Activated CD4-positive, CD25-positive, alpha-beta regulatory T cell treated with anti-CD3 and anti-CD28 coated beads, Interleukin-2, amount 50 U/mL, for 24 hours (primary cell): ENCODE measurements at regions not wholly inside any gene's neighbourhood (a gene's known extent, or its start where the extent isn't known, plus 50 kb on each side); places are given as distances from the start of the nearest gene placed in this dataset.
"Not testable (repeated sequence)": the region's sequence is repeated elsewhere in the genome, so short reads cannot be mapped to it uniquely, and the experiment has no call there.

ENCODE experiments used
- ATAC-seq, 2 donors: fragments of 150-1000 bp; cut with Tn5 transposase; one replicate each; pipeline ENCODE4 v1.10.0; 2021; ENCODE audit warnings: mild to moderate bottlenecking in 1 of 2, moderate library complexity in 1 of 2

DNA sequence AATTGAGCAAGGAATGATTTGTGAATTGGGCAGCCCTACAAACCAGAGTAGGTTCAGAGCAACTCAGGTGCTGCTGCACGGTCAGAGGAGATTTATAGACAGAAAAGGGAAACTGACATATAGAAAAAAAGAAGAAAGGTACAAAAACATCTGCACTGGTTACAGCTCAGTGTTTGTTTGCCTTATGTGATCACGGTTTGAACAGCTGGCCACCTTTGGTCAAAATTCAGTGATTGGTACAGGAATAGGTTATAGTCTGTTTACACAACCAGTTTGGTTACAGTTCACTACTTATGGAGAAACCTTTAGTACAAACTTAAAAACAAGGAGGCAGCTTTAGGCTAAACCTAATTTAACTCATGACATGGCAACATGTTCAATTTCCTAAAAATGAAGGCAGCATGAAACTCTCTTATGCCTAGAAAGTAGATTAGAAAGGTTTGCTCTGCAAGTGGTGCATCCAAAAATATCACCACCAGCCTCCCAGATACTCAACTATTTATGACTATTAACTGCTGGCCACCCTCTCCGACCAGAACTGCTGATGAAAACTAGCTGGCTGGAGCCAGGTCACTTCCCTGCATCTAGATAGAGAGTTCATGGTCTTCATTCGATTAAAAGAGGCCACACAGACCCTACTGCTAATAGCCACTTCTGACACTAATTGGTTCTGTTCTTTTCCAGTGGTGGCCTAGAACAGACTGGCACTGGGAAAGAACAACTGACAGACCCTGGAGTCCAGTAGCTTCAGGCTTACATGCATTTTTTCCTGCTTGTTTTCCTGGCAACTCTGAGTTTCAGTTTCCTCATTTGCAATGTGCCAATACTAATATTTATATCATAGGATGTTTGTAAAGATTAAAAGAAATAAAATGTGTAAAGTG, 548.0 kb downstream of the CCSER2 start:
- ATAC-seq: no peak

GRCh38 chr10:84879991-84880390, 551.6 kb downstream of the CCSER2 start:
- no peak for ATAC-seq

- ATAC-seq: not testable (repeated sequence)
Observed at GRCh38 chr10:84881696-84882095, 553.3 kb downstream of the CCSER2 start.

GRCh38 chr10:84890706-84891105, 562.3 kb downstream of the CCSER2 start:
- ATAC-seq: no peak

DNA sequence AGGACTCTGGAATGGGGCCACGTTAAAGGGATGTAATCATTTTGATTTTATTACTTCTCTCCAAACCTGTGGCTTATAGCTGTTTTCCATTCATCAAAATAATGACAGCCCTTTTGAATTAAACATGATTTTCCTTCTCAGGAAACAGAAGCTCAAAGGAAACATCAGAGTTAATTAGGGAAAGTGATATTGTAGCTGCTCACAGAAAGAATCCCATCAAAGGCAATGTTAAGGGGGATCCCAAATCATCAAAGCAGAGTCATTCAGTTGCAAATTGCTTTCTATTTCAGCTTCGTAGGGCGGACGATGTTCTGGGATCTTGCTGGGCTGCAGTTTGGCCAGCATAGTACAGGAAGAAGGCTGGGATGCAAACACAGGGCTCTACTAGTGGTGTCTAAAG, 563.2 kb downstream of the CCSER2 start:
- ATAC-seq: no peak

DNA sequence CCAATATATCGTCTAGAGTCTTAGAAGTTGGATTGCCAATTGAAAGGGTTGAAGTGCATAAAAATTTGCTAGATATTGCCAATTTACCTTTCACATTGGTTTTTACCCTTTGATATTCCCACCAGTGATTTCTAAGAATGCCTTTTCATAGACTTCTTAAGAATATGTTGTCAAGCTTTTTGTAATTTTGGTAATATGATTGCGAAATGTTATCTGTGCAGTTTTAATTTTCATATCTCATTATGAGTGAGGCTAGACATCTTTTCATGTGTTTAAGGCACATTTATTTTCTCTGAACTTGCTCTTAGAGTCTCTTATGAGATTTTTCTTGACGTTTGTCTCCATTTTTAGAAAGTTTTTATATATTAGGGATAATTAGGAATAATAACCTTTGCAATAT, 567.2 kb downstream of the CCSER2 start:
- no peak for ATAC-seq

- ATAC-seq: no peak
Observed at GRCh38 chr10:84896909-84897308, 568.5 kb downstream of the CCSER2 start.

- ATAC-seq: no peak
Observed at GRCh38 chr10:84899268-84899667, 570.9 kb downstream of the CCSER2 start.

DNA sequence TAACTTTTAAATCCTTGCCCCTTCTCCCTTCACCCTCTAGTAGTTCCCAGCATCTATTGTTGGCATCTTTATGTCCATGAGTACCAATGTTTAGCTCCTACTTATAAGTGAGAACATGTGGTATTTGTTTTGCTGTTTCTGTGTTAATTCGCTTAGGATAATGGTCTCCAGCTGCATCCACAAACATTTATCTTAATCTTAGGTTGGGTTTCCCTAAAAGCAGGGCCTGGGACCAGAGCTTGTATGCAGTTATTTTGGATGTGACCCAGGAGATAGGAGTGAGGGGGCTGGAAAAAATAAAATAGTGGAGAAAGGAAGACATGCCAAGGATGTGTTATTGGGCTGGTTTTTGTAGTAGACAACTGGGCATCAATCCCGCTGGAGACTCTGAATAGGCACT, 571.8 kb downstream of the CCSER2 start:
- no peak for ATAC-seq

DNA sequence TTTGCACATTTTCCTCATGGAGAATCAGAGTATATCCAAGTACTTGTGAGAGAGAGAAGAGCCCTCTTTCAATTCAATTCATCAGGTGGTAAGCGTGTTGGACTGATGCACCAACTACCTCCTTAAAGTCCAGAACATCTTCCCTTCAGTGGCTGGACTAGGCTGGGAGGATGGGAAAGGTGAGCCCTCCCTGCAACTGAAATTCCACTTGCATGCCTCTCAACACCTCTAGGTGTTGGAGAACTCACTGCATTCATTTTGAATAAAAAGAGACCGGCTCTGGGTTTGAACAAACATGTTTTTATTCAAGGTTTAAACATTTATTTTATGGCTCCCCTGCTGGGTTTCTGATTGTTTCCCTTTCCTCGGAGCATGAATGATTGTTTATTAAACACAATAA, 573.5 kb downstream of the CCSER2 start:
- no peak for ATAC-seq

DNA sequence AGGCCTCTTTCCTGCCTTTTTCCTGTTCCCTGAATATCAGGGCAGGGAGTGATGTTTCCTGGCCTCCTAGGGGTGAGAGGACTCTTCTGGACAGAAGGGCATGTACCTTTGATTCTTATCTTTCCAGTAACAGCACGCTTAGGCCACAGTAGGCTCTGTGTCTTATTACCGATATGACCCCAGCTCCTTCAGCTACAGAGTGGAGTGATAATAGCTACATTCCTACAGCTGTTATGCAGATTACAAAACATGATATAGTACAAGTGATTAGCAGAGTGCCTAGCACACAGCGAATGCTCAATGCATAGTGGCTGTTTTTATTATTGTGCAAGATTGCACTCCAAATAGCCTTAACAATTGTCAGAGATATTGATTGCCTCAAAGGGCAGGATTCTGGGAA, 574.2 kb downstream of the CCSER2 start:
- ATAC-seq: no peak

- no peak for ATAC-seq
Observed at GRCh38 chr10:84903320-84903719, 574.9 kb downstream of the CCSER2 start.

- no peak for ATAC-seq
Observed at GRCh38 chr10:84907461-84908009, 579.1 kb downstream of the CCSER2 start.

DNA sequence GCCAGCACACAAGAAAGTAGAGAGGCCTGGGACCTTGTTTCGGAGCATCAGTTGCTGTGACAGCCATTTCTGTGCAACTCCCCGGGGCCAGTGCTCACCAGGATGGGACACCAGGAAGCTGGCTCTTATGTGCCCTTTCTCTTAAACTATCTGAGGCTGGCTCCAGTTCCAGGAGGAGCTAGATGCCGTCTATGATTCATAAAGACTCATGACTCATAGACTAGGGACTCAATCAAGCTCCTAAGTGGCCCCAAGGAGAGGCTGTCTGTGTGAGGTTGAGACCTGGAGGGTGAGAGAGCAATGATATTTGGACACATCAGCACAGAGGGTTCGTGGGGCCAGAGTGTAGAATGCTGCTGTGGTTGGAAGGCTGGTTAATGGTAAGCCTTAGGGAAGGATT, 580.1 kb downstream of the CCSER2 start:
- ATAC-seq: no peak

DNA sequence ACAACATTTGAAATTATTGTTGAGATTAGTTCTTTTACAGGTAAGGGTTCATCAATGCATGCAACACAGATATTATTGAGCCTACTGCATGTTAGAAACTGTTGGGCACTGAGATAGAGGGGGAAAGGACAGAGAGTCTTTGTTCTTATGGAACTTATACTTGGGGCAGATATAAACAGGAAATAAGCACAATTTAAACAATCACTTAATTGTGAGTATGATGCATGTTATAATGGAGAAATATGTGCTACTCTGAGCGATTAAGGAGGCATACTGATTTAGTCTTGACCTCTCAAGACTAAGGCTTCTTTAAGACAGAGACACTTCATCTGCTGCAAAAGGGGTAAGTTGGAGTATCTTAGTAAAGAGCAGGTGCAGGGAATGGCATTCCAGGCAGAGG, 593.3 kb downstream of the CCSER2 start:
- no peak for ATAC-seq

DNA sequence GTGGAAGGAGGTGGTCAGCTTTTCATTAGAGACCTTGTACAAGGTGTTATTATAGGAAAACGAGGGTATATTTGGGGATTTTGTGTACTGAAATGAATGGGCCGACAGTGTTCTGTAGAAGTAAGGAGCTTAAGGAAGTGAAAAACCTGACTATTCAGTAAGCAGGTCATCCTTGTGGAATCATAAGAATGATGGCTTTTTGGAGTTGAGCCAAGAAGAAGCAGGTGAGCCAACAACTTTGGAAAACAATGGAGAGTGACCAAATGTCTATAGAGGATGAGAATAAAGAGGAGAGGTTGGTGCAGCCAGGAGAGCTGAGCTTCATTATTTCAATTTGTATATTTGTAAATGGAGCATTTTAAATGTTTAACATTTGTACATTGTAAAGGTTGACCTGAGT, 595.7 kb downstream of the CCSER2 start:
- no peak for ATAC-seq

- no peak for ATAC-seq
Observed at GRCh38 chr10:84925495-84925894, 597.1 kb downstream of the CCSER2 start.

GRCh38 chr10:84933402-84933801, 605.0 kb downstream of the CCSER2 start:
- ATAC-seq: no peak

DNA sequence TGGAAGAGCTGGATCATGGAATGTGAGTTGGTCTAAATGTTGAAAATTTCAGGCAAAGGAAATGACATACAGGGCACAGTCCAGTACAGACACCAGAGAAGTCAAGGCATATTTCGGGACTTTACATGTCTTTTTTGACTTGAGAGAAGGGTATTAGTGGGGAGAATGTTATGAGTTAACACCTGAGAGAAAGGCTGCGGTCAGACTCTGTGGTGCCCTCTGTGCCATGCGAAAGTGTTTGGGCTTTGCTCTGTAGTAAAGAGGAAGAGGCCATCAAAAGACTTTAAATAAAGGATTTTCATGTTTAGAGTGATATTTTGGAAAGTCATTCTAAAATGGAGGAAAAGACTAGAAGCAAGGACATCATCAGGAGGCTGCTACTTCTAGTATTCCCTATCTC, 607.4 kb downstream of the CCSER2 start:
- no peak for ATAC-seq

DNA sequence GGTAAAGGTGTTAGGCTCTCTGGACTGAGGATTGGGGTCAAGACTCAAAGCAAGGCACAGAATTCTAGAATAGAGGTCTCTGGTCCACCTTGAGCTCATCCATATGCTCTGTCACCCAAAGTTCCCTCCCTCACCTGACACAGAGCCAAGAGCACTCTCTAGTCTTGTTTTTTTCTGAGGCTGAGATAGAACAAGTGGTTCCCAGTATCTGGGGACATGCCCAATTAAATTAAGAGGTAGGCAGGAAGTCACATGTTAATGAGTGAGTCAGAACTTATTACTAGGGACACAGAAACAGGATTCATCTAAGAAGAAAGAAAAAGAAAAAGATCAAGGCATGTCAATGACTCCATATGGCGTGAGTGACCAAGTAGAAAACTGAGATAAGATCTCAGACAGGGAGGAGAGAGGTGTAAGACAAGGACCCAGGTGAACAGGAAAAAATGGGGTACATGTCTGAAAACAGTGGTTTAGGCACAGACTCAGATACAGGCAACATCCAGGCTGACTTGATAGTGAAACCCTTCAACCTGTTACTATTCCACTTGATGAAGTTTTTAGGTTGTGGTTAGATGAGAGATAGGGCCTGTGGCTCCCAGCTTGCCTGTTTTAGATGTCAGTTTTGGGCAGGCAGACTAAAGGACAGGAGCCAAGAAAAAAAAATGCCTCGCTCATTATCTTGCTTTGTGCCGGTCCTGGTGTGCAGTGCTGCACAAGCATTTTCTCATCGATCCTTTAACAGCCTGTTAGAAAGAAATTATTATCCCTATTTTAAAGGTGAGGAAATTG, 609.9 kb downstream of the CCSER2 start:
- ATAC-seq: no peak

GRCh38 chr10:84943541-84943940, 615.2 kb downstream of the CCSER2 start:
- no peak for ATAC-seq

GRCh38 chr10:84944187-84944586, 615.8 kb downstream of the CCSER2 start:
- ATAC-seq: no peak

DNA sequence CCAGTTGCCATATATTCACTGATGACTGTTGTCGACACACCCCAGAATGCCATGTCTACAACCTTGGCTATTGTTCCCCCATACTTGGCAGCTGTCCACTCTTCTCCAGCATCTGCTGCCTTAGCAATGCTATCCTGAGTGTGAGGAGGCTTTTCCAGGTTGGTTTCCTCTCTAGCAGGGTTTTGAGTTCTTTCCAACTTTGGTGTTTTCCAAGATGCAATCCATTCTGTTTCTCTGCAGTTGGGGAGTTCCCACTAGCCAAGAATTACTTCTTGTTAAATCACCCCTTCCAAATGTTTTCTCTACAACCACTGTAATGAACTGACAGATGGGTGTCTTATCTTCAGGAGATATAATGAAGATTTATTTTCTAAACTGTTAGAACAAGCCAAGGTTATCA, 617.4 kb downstream of the CCSER2 start:
- no peak for ATAC-seq

GRCh38 chr10:84946904-84947303, 618.5 kb downstream of the CCSER2 start:
- ATAC-seq: no peak
